CD14-positive monocyte (primary cell): ENCODE measurements at regions not wholly inside any gene's neighbourhood (a gene's known extent, or its start where the extent isn't known, plus 50 kb on each side); places are given as distances from the start of the nearest gene placed in this dataset.

Experiments
- DNase-seq, 3 donors: peaks; one replicate each; pipeline ENCODE4 v3.0.0-alpha.2; 2011 to 2022
- H2AFZ ChIP-seq: 2 replicates; pipeline ENCODE4 v1.6.0; 2012; ENCODE audit warnings: mild to moderate bottlenecking, low read depth, low read length, inconsistent platforms; ENCODE audit not compliant: insufficient read depth, poor library complexity, severe bottlenecking
- H3K27ac ChIP-seq, 2 donors: 1 replicate in 1 of 2; 2 replicates in 1 of 2; pipeline ENCODE4 v1.5.1; 2012 to 2013; ENCODE audit warnings: low read length in 2 of 2, control low read depth in 1 of 2, inconsistent platforms in 1 of 2, low read depth in 1 of 2, mild to moderate bottlenecking in 1 of 2
- H3K27me3 ChIP-seq, 2 donors: one replicate each; pipeline versions ENCODE4 v1.6.0 to v1.6.1; 2011 to 2013; ENCODE audit warnings: low read length in 2 of 2; ENCODE audit not compliant: control insufficient read depth in 2 of 2, insufficient read depth in 2 of 2
- H3K36me3 ChIP-seq, 2 donors: replicated peaks in 1 of 2; 1 replicate in 1 of 2; 2 replicates in 1 of 2; pipeline versions ENCODE4 v1.5.1 to v1.6.1; 2012 to 2013; ENCODE audit warnings: low read length in 2 of 2, control low read depth in 1 of 2, inconsistent platforms in 1 of 2, mild to moderate bottlenecking in 1 of 2; ENCODE audit not compliant: insufficient read depth in 2 of 2, control insufficient read depth in 1 of 2
- H3K4me1 ChIP-seq, 2 donors: 1 replicate in 1 of 2; 2 replicates in 1 of 2; pipeline versions ENCODE4 v1.5.1 to v1.6.1; 2012 to 2013; ENCODE audit warnings: low read length in 2 of 2, control low read depth in 1 of 2, inconsistent platforms in 1 of 2, mild to moderate bottlenecking in 1 of 2, moderate library complexity in 1 of 2; ENCODE audit not compliant: insufficient read depth in 2 of 2, control insufficient read depth in 1 of 2
- H3K4me2 ChIP-seq: replicated peaks from 2 replicates; pipeline ENCODE3; 2012; ENCODE audit warnings: low read length, moderate library complexity, mild to moderate bottlenecking; ENCODE audit not compliant: poor library complexity, severe bottlenecking; ENCODE audit errors: extremely low read depth
- H3K4me3 ChIP-seq, 3 experiments: fragments of 200-600 bp in 1 of 3; sonication (generic) in 1 of 3; replicated peaks in 1 of 3; 1 replicate in 2 of 3; 2 replicates in 1 of 3; pipeline ENCODE4 v1.5.1; 2011 to 2013; ENCODE audit warnings: low read length in 3 of 3, mild to moderate bottlenecking in 3 of 3, control low read depth in 2 of 3, low read depth in 2 of 3, inconsistent platforms in 1 of 3, moderate library complexity in 1 of 3
- H3K79me2 ChIP-seq: 2 replicates; pipeline ENCODE4 v1.6.0; 2012; ENCODE audit warnings: mild to moderate bottlenecking, control low read depth, inconsistent platforms, low read length, moderate library complexity; ENCODE audit not compliant: insufficient read depth
- H3K9ac ChIP-seq: 2 replicates; pipeline ENCODE4 v1.6.0; 2017; ENCODE audit warnings: low read length, mild to moderate bottlenecking; ENCODE audit not compliant: insufficient read depth, poor library complexity, severe bottlenecking
- H3K9me3 ChIP-seq, 2 donors: replicated peaks in 1 of 2; 1 replicate in 1 of 2; 2 replicates in 1 of 2; pipeline versions ENCODE4 v1.5.1 to v1.6.1; 2012 to 2013; ENCODE audit warnings: low read length in 2 of 2, control low read depth in 1 of 2; ENCODE audit not compliant: control insufficient read depth in 1 of 2, insufficient read depth in 1 of 2
- H4K20me1 ChIP-seq: 2 replicates; pipeline ENCODE4 v1.6.0; 2012; ENCODE audit warnings: mild to moderate bottlenecking, low read length, control low read depth, moderate library complexity; ENCODE audit not compliant: insufficient read depth
- H3K27ac Mint-ChIP-seq, 7 donors: one replicate each; pipeline ENCODE4 v1.8.0; 2020; ENCODE audit warnings: mild to moderate bottlenecking in 7 of 7, mixed read lengths in 7 of 7, moderate library complexity in 6 of 7, inconsistent platforms in 2 of 7
- H3K27me3 Mint-ChIP-seq, 3 donors: one replicate each; pipeline ENCODE4 v1.8.0; 2021 to 2022; ENCODE audit warnings: low read depth in 3 of 3, mild to moderate bottlenecking in 3 of 3, mixed read lengths in 3 of 3, moderate library complexity in 3 of 3, inconsistent platforms in 1 of 3
- H3K36me3 Mint-ChIP-seq, 2 donors: one replicate each; pipeline ENCODE4 v1.8.0; 2020; ENCODE audit warnings: mixed read lengths in 2 of 2, inconsistent platforms in 1 of 2, mild to moderate bottlenecking in 1 of 2
- H3K4me1 Mint-ChIP-seq: one replicate; pipeline ENCODE4 v1.8.0; 2020; ENCODE audit warnings: mild to moderate bottlenecking, mixed read lengths
- H3K4me3 Mint-ChIP-seq, 2 donors: one replicate each; pipeline ENCODE4 v1.8.0; 2020; ENCODE audit warnings: mild to moderate bottlenecking in 2 of 2, mixed read lengths in 2 of 2, moderate library complexity in 1 of 2
- H3K9me3 Mint-ChIP-seq, 7 donors: one replicate each; pipeline ENCODE4 v1.8.0; 2020 to 2022; ENCODE audit warnings: mixed read lengths in 7 of 7, mild to moderate bottlenecking in 6 of 7, moderate library complexity in 6 of 7, inconsistent platforms in 2 of 7
- WGBS: methylation state at CpG from one replicate; pipeline ENCODE4 v1.1.5; 2013; ENCODE audit warnings: missing lambda C conversion rate; ENCODE audit not compliant: insufficient coverage; 5-methylcytosine and 5-hydroxymethylcytosine counted together
- intact Hi-C, 2 donors: fragments of 100-400 bp; cut with micrococcal nuclease; formaldehyde crosslinking; loops; one replicate each; pipeline versions ENCODE4 v1.15.0 to v1.15.1; 2023
- TF ChIP-seq, protein P1 (sequence below): fragments of 200-600 bp; IDR thresholded peaks from one replicate; pipeline ENCODE4 v1.8.0; 2022; ENCODE audit warnings: antibody characterized with exemption, mild to moderate bottlenecking

DNA sequence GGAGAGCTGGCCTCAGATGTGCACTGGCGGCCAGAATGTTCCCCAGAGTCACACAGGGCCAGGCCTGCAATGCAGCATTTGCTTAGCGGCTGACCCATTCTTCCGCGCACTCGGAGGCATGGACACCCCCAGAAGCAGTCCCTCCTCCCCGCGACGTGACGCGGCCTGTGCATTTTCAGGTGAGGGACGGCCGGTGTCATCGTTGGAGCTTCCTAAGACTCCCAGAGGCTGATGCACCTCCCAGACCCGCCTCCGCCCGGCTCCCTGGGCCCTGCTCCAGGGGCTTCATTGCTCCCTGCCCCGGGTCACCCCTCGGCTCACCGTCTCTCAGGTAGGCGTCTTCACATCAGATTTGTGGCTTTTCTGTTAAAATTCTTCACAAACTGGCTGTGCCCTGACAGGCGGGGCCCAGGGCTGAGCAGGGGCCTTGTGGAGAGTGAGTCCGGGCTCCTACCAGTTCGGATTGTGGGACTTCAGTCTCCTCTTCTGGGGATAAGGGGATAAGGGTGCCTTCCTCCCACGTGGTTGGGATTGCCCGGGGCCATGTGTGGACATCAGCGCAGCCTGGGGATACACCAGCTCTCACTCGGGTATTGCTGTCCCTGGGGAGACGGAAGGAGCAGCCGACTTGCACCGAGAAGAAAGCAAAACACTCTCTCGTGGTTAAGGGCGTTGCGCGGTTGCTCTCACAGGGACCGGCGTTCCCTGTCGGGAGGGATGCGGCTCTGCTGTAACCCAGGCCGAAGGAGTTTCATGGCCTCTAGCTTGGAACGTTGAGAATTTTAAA lies 249.1 kb downstream of the ADGRD1 start:
- Histone ChIP-seq H3K9me3 (no peaks in the 10 kb centered on the region), H4K20me1 (no peaks in the 10 kb centered on the region), H3K27ac (no peak overlapping the region), H3K4me3 (no peak overlapping the region), H3K4me2 (no peak overlapping the region), H3K79me2 (no peaks in the 10 kb centered on the region), H3K36me3 (no peaks in the 10 kb centered on the region), H3K9ac (no peak overlapping the region), H3K4me1 (no peaks in the 10 kb centered on the region), H3K27me3 (no peaks in the 10 kb centered on the region), H2AFZ (no peak overlapping the region)
- H3K9me3 Mint-ChIP-seq, result peaks cover 0 to 1% (median 0%) of the 10 kb centered on the region in 7 donors
- H3K4me3 Mint-ChIP-seq, result no peak overlapping the region
- peaks cover 0 to 2% (median 2%) of the 10 kb centered on the region in 3 donors for H3K27me3 Mint-ChIP-seq
- H3K27ac Mint-ChIP-seq, result no peak overlapping the region
- no peaks in the 10 kb centered on the region for H3K4me1 Mint-ChIP-seq
- TF ChIP-seq, protein P1, sequence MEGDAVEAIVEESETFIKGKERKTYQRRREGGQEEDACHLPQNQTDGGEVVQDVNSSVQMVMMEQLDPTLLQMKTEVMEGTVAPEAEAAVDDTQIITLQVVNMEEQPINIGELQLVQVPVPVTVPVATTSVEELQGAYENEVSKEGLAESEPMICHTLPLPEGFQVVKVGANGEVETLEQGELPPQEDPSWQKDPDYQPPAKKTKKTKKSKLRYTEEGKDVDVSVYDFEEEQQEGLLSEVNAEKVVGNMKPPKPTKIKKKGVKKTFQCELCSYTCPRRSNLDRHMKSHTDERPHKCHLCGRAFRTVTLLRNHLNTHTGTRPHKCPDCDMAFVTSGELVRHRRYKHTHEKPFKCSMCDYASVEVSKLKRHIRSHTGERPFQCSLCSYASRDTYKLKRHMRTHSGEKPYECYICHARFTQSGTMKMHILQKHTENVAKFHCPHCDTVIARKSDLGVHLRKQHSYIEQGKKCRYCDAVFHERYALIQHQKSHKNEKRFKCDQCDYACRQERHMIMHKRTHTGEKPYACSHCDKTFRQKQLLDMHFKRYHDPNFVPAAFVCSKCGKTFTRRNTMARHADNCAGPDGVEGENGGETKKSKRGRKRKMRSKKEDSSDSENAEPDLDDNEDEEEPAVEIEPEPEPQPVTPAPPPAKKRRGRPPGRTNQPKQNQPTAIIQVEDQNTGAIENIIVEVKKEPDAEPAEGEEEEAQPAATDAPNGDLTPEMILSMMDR, result no peak
- intact Hi-C loops, result no loop called here
- DNase-seq, result no peak
- H3K36me3 Mint-ChIP-seq, result no peaks in the 10 kb centered on the region
- 94% methylated on average over 33 of the region's 40 CpGs for WGBS

DNA sequence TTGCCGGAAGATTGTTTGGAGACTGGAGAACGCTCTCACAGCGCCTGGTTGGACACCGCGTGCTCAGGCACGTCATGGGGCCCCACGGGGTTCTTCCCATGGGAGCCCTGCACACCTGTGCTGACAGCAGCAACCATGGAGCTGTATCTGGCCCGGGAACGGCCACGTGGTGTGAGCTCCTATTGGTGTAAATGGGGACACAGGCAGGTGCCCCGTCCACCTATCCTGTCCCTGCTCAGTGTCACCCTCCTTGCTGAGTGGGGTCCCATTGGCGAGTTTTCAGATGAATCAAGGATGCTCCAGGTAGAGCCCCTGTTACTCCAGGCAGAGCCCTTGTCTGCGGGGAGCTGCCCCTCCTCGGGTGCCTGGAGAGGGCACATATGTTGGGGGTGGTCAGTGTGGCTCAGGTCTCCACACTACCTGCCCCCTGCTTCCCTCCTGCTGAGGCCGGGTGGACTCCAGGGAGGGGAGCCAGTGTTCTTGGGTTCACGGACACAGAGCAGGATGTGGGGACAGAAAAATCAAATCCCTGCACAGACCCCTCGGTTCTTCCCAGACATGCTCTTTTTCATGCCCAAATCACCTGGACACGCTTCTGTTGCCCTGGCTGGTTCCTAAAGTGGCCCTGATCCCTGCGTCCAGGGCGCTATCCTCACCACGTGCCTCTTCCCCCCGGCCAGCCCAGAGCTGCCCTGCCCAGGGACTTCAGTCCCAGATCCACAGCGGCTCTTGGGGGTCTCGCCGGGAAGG lies 250.1 kb downstream of the ADGRD1 start:
- Mint-ChIP-seq H3K9me3 (peaks cover 0 to 1% (median 0%) of the 10 kb centered on the region in 7 donors), H3K4me1 (no peaks in the 10 kb centered on the region), H3K4me3 (no peak overlapping the region), H3K27me3 (peaks cover 0 to 2% (median 2%) of the 10 kb centered on the region in 3 donors), H3K36me3 (no peaks in the 10 kb centered on the region), H3K27ac (peak overlapping the region in 1 of 7 donors; percentile 36)
- no peak overlapping the region for H3K9ac ChIP-seq
- H3K4me2 ChIP-seq, result no peak overlapping the region
- H3K79me2 ChIP-seq, result no peaks in the 10 kb centered on the region
- no peaks in the 10 kb centered on the region for H3K4me1 ChIP-seq
- H3K27ac ChIP-seq, result no peak overlapping the region
- H4K20me1 ChIP-seq, result no peaks in the 10 kb centered on the region
- intact Hi-C loops, result no loop called here
- no peak overlapping the region for H3K4me3 ChIP-seq
- TF ChIP-seq, protein P1, result no peak
- no peaks in the 10 kb centered on the region for H3K36me3 ChIP-seq
- no peaks in the 10 kb centered on the region for H3K27me3 ChIP-seq
- no peak for DNase-seq
- no peak overlapping the region for H2AFZ ChIP-seq
- 93% methylated on average over 23 of the region's 25 CpGs for WGBS
- H3K9me3 ChIP-seq, result no peaks in the 10 kb centered on the region
